AG09309 (cell line): ENCODE measurements at regions not wholly inside any gene's neighbourhood (a gene's known extent, or its start where the extent isn't known, plus 50 kb on each side); places are given as distances from the start of the nearest gene placed in this dataset.

Experiments
- DNase-seq: peaks from one replicate; pipeline ENCODE4 v3.0.0-alpha.2; 2010; ENCODE audit warnings: low read depth
- H3K4me3 ChIP-seq: 2 replicates; pipeline ENCODE4 v1.5.1; 2011; ENCODE audit warnings: mild to moderate bottlenecking, low read depth, low read length, moderate library complexity; ENCODE audit not compliant: control insufficient read depth
- CTCF ChIP-seq: IDR thresholded peaks from 2 replicates; pipeline ENCODE4 v1.5.1; 2011; ENCODE audit warnings: mild to moderate bottlenecking, low read depth, low read length, inconsistent platforms; ENCODE audit not compliant: insufficient read depth, control insufficient read depth; ENCODE audit errors: missing control alignments

DNA sequence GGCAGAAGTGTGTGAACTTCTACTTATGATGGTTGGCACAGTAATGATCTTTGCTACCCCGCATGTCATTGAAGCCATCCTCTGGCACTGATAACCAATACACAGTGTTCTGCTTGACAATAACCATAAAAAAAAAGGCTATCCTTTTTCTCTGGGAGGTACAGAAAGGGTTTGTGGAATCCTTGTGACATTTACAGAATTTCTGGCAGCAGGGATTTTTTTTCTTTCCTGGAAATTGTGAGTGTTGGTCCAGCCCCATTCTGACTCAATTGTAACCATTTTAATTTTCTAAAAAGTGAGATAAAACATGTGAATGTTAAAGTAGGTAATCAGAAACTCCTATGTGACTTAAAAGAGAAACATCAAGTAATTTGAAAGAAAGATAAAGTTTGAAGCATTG lies 943.8 kb downstream of the TMTC2 start:
- H3K4me3 ChIP-seq = no peak overlapping the region
- no peak for DNase-seq
- TF ChIP-seq CTCF = no peak

DNA sequence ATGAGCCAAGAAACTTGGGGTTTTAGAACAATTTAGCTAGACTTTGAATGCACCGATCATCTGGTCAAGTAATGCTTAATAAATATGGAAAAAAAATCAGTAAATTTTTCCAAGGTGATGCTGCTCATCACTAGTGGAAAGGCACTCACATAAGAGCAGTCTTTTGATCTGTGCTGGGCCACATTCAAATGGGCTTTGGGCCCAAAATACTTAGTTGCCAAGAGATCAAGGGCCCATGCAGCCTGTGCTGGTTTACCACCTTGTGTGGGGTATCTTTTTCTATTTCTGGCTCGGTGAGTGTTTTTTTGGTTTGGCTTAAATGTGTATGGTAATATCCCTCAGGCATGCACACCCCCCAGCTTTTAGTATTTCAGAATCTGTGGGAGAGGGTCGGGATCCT lies 943.2 kb downstream of the TMTC2 start:
- no peak for DNase-seq
- no peak overlapping the region for H3K4me3 ChIP-seq
- TF ChIP-seq CTCF = no peak

- no peak for DNase-seq
- TF ChIP-seq CTCF = no peak
- no peak overlapping the region for H3K4me3 ChIP-seq
Measured at GRCh38 chr12:83622205-83622604, 935.5 kb downstream of the TMTC2 start.

GRCh38 chr12:83619973-83620372 lies 933.3 kb downstream of the TMTC2 start:
- H3K4me3 ChIP-seq = no peak overlapping the region
- DNase-seq = no peak
- no peak for TF ChIP-seq CTCF

GRCh38 chr12:83615152-83615551 lies 928.4 kb downstream of the TMTC2 start:
- no peak for DNase-seq
- TF ChIP-seq CTCF = no peak
- H3K4me3 ChIP-seq = no peak overlapping the region

DNA sequence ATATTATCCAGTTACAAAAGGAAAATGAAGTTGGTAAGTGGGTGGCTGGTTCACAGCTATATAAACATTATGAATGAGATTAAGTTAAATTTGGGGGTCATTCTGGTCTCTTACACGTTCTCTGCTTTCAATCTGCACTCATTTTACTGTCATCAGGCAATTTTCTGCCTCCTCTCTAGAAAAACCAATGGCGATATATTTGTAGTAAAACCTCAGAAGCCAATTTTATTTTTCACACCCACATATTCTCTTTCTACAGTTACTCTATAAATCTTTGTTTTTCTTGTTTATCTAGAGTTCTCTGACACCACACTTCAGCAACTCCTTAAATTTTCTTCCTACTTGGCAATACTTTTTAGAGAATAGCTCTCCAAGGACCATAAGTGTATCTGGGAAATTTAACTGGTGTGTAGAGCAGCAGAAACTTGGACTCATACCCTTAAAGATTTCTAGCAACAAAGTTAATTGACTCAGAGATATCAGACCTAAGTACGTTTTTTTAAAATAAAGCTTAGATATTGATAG lies 926.9 kb downstream of the TMTC2 start:
- DNase-seq = no peak
- TF ChIP-seq CTCF = no peak
- H3K4me3 ChIP-seq = no peak overlapping the region

- DNase-seq = no peak
- TF ChIP-seq CTCF = no peak
- H3K4me3 ChIP-seq = no peak overlapping the region
Measured at GRCh38 chr12:83603106-83603505, 916.4 kb downstream of the TMTC2 start.
